Panc1 (cell line): ENCODE measurements at regions not wholly inside any gene's neighbourhood (a gene's known extent, or its start where the extent isn't known, plus 50 kb on each side); places are given as distances from the start of the nearest gene placed in this dataset.

Experiments
- ATAC-seq: fragments of 200-7000 bp; cut with Tn5 transposase; 2 replicates; pipeline ENCODE4 v1.9.1; 2020; ENCODE audit warnings: mild to moderate bottlenecking, moderate library complexity
- BruUV-seq: library from RNA; stranded (reverse); fragments of 400-500 nt; replicated peaks from 2 replicates; lab custom pipeline; 2021; lab: Mats Ljungman, UMichigan
- CTCF ChIA-PET: fragments of 300-600 bp; sonication (Branson Sonifier 250); formaldehyde crosslinking; loops from one replicate; lab custom pipeline; 2022; ENCODE audit warnings: antibody characterized with exemption; lab: Charles Lee
- POLR2A ChIA-PET: fragments of 300-600 bp; sonication (Branson Sonifier 250); formaldehyde crosslinking; loops from one replicate; lab custom pipeline; 2022; ENCODE audit warnings: antibody characterized with exemption; lab: Charles Lee
- DNase-seq: peaks from one replicate; pipeline ENCODE4 v3.0.0-alpha.2; 2010; ENCODE audit warnings: low read depth, low spot score
- H3K27ac ChIP-seq: 2 replicates; pipeline ENCODE4 v1.5.1; 2011; ENCODE audit warnings: mild to moderate bottlenecking, low read length, inconsistent platforms
- H3K27me3 ChIP-seq: fragments of 200-500 bp; sonication (Bioruptor generic); 2 replicates; pipeline ENCODE4 v1.6.0; 2014; ENCODE audit warnings: low read length, inconsistent platforms; ENCODE audit not compliant: control insufficient read depth, insufficient read depth
- H3K36me3 ChIP-seq: fragments of 200-500 bp; sonication (Bioruptor generic); 2 replicates; pipeline ENCODE4 v1.5.1; 2014; ENCODE audit warnings: inconsistent platforms, mild to moderate bottlenecking, low read length, moderate library complexity; ENCODE audit not compliant: control insufficient read depth, insufficient read depth
- H3K4me1 ChIP-seq: 2 replicates; pipeline ENCODE4 v1.5.1; 2011; ENCODE audit warnings: inconsistent platforms, mild to moderate bottlenecking, low read length, moderate library complexity; ENCODE audit not compliant: control insufficient read depth, insufficient read depth
- H3K4me3 ChIP-seq, 2 experiments: 2 replicates each; pipeline ENCODE4 v1.5.1; 2011 to 2012; ENCODE audit warnings: low read depth in 2 of 2, low read length in 2 of 2, mild to moderate bottlenecking in 2 of 2, inconsistent platforms in 1 of 2, moderate library complexity in 1 of 2
- H3K9me3 ChIP-seq: fragments of 200-500 bp; sonication (Bioruptor generic); 2 replicates; pipeline ENCODE4 v1.5.1; 2014; ENCODE audit warnings: low read depth, mild to moderate bottlenecking, inconsistent platforms, low read length, moderate library complexity; ENCODE audit not compliant: control insufficient read depth, insufficient read depth
- CTCF ChIP-seq: fragments of 450-650 bp; IDR thresholded peaks from 2 replicates; pipeline ENCODE4 v1.5.1; 2017; ENCODE audit warnings: mild to moderate bottlenecking
- POLR2AphosphoS5 ChIP-seq: IDR thresholded peaks from 2 replicates; pipeline ENCODE4 v1.6.1; 2012; ENCODE audit warnings: mild to moderate bottlenecking, low read depth, low read length, moderate library complexity
- REST ChIP-seq, 2 experiments: IDR thresholded peaks; 2 replicates each; pipeline ENCODE4 v1.6.1; 2011 to 2012; ENCODE audit warnings: low read depth in 2 of 2, control low read depth in 1 of 2, low read length in 1 of 2, mild to moderate bottlenecking in 1 of 2, moderate library complexity in 1 of 2; ENCODE audit not compliant: insufficient read depth in 1 of 2
- SIN3A ChIP-seq: IDR thresholded peaks from 2 replicates; pipeline ENCODE4 v1.6.1; 2012; ENCODE audit warnings: low read depth, mild to moderate bottlenecking, low read length, moderate library complexity, borderline replicate concordance; ENCODE audit not compliant: insufficient read depth
- TCF7L2 ChIP-seq: IDR thresholded peaks from 2 replicates; pipeline ENCODE4 v1.6.1; 2011; ENCODE audit warnings: mild to moderate bottlenecking, low read depth, low read length, inconsistent platforms
- in situ Hi-C: cut with HindIII; loops from 2 replicates; pipeline ENCODE4 v1.10.0; 2016; ENCODE audit warnings: low sequenced_read_pairs, low pct_unique_long_range_greater_than_20kb
- intact Hi-C: fragments of 100-400 bp; cut with micrococcal nuclease; formaldehyde crosslinking; loops from one replicate; pipeline ENCODE4 v1.10.0; 2022; ENCODE audit not compliant: unreplicated experiment

- Histone ChIP-seq H3K36me3 (no peaks in the 10 kb centered on the region), H3K27me3 (no peaks in the 10 kb centered on the region), H3K4me1 (no peaks in the 10 kb centered on the region), H3K27ac (no peak overlapping the region), H3K4me3 (no peak overlapping the region), H3K9me3 (peaks cover 8% of the 10 kb centered on the region; the same call in 1 of the 2 replicates)
- CTCF ChIA-PET = no interaction called here
- BruUV-seq = no TSS peak
- POLR2A ChIA-PET = no interaction called here
- TF ChIP-seq REST (IDR thresholded peaks at IDR 0.05; ENCODE audit: insufficient read depth in 1 of 2, low read depth in 2 of 2, low read length in 1 of 2) = no peak
- TF ChIP-seq SIN3A = no peak
- TF ChIP-seq CTCF = no peak
- TF ChIP-seq POLR2AphosphoS5 = no peak
- no peak for TF ChIP-seq TCF7L2
- intact Hi-C loops = no loop called here
- DNase-seq (no peak), ATAC-seq (no peak)
- in situ Hi-C loops = no loop called here
Measured at GRCh38 chr7:52095861-52096260, 779.3 kb upstream of the COBL start.

- ChIA-PET CTCF (no interaction called here), POLR2A (no interaction called here)
- intact Hi-C loops (no loop called here), in situ Hi-C loops (no loop called here)
- H3K4me3 ChIP-seq = no peak overlapping the region
- BruUV-seq = no TSS peak
- TF ChIP-seq SIN3A (no peak), REST (IDR thresholded peaks at IDR 0.05; ENCODE audit: insufficient read depth in 1 of 2, low read depth in 2 of 2, low read length in 1 of 2) (no peak), TCF7L2 (no peak), CTCF (no peak), POLR2AphosphoS5 (no peak)
- H3K27ac ChIP-seq = no peak overlapping the region
- H3K36me3 ChIP-seq = no peaks in the 10 kb centered on the region
- DNase-seq = no peak
- no peaks in the 10 kb centered on the region for H3K4me1 ChIP-seq
- H3K9me3 ChIP-seq = 0 out of 2 replicates have a peak, but pooled peaks cover 4% of the 10 kb centered on the region
- no peaks in the 10 kb centered on the region for H3K27me3 ChIP-seq
- no peak for ATAC-seq
Measured at GRCh38 chr7:52091996-52092395, 775.4 kb upstream of the COBL start.
